ENCODE measurements at regions not wholly inside any gene's neighbourhood (a gene's known extent, or its start where the extent isn't known, plus 50 kb on each side); places are given as distances from the start of the nearest gene placed in this dataset.
"Not testable (repeated sequence)": the region's sequence is repeated elsewhere in the genome, so short reads cannot be mapped to it uniquely, and the experiment has no call there.

GRCh38 chr5:163706053-163706771, 200.8 kb downstream of the MAT2B start:
- DNase-seq, result no peak

GRCh38 chr5:163712011-163712410, 206.6 kb downstream of the MAT2B start:
- DNase-seq, result no peak

- no peak for DNase-seq
Measured at GRCh38 chr5:163718272-163718671, 212.9 kb downstream of the MAT2B start.

- no peak for DNase-seq
Measured at GRCh38 chr5:163724305-163724704, 218.9 kb downstream of the MAT2B start.

- DNase-seq, result peak; percentile 20
Measured at GRCh38 chr5:163727028-163727427, 221.6 kb downstream of the MAT2B start.

GRCh38 chr5:163730206-163730756, 224.9 kb downstream of the MAT2B start:
- DNase-seq, result no peak

DNA sequence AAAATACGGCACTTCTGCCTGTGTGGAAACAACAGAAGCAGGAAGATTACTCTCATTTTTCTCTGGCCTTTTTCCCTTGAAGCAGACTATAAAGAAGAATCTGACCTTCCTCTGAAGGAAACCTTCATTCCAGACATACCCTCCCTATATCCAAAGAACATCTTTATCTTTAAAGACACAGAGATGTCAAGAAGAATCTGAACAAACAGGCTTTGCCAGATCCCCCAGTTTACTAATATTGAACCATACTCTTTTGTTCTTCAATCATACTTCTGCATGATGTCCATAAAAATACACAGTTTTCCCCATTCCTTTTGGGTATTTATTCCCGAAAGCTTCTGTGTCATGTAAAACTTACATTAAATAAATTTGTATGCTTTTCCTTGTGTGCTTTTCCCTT, 225.8 kb downstream of the MAT2B start:
- no peak for DNase-seq

DNA sequence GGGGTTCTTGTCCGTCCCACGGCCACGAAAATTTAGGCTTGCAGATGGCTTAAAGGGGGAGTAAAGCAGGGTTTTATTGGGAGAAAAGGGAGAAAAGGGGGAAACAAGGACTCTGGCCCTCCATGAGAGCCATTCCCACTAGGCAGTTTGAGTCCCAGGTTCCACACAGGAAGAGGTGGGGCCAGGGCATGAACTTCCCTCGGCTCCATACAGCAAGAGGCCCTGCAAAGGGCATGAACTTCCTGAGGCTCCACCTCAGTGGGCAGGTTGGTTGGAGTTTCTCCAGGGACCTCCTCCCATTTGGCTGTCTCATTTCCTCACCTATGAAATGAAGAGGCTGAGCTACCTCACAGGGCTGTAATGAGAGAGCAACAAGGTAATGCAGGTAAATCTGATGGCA, 229.7 kb downstream of the MAT2B start:
- no peak for DNase-seq

- DNase-seq, result no peak
Measured at GRCh38 chr5:163747586-163747985, 242.2 kb downstream of the MAT2B start.

DNA sequence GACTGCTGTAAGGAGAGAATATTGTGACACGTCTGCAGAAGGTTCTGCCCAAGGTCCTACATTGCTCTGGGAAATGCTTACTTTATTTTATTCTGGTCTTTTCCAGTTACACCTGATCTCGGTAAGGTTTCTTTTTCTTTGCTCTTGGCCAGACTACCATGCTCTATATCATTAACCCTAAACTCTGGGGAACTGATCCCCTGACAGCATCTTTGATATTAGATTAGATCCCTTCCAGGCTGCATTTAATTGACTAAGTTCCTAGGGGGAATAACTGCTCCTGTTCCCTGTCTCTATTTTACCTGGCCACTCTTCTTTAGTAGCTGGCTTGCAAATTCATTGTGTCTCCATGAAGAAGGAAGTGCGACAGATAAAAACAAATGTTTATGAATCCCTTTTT, 243.5 kb downstream of the MAT2B start:
- DNase-seq, result no peak

DNA sequence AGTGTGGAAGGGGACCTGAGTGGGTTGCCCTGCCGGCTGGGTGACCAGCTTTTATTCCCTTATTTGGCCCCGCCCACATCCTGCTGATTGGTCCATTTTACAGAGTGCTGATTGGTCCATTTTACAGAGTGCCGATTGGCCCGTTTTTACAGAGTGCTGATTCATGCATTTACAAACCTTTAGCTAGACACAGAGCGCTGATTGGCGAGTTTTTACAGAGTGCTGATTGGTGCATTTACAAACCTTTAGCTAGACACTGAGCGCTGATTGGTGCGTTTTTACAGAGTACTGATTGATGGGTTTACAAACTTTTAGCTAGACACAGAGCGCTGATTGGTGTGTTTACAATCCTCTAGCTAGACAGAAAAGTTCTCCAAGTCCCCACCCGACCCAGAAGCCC, 245.0 kb downstream of the MAT2B start:
- DNase-seq, result not testable (repeated sequence)

DNA sequence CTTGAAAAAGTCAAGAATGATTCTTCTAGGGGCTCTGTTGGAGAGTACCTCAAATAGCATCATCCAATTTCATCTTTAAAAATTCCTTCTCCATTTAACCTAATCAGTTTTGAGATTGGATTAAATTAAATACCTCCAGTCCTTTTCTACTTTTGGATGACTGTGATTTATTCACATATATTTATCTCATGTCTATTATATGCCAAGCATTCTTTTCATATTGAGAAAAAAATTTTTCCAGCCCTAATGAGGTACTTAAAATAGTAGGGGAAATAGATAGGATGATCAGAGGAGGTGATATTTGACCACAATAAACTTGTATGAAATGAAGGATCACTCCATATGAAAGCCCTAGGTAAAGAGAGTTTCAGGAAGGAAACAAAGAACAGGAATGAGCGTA, 250.1 kb downstream of the MAT2B start:
- DNase-seq, result no peak

DNA sequence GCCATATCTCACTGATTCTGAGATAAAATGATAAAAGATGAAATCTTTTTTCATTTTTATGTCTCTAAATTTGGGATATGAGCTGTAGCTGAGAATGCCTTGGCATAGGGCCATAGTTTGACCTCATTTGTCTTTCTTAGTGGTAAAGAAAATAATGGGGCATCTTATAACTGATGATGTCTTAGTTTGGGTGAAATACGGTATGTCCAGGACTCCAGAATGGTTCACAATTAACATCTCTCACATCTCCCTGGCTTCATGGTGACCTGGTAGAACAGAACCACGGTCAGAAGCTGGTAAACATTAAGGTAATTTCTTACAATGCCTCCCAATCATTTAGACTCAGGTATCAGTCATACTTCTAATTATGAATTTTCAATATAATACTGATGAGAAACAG, 250.8 kb downstream of the MAT2B start:
- DNase-seq, result no peak

DNA sequence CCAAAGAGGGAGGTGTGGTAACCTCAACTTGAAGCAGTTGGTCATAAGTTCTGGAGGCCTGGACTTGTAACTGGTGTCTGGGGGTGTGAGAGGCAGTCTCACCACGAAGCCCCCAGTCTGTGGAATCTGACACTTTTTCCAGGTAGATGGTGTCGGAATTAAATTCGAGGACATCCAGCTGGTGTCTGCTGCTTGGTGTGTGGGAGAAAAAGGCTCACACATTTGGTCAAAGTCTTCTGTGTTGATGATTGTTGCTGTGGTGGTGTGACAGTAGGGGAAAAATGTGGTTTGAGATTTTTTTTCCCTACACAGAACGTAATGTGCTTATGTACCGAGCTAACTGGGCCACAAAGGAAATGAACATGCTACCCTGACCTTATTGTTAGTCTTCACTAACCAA, 251.9 kb downstream of the MAT2B start:
- DNase-seq, result no peak

GRCh38 chr5:163758283-163758711, 252.9 kb downstream of the MAT2B start:
- DNase-seq, result no peak

GRCh38 chr5:163759000-163759704, 253.7 kb downstream of the MAT2B start:
- DNase-seq, result no peak

GRCh38 chr5:163760498-163760897, 255.1 kb downstream of the MAT2B start:
- no peak for DNase-seq

DNA sequence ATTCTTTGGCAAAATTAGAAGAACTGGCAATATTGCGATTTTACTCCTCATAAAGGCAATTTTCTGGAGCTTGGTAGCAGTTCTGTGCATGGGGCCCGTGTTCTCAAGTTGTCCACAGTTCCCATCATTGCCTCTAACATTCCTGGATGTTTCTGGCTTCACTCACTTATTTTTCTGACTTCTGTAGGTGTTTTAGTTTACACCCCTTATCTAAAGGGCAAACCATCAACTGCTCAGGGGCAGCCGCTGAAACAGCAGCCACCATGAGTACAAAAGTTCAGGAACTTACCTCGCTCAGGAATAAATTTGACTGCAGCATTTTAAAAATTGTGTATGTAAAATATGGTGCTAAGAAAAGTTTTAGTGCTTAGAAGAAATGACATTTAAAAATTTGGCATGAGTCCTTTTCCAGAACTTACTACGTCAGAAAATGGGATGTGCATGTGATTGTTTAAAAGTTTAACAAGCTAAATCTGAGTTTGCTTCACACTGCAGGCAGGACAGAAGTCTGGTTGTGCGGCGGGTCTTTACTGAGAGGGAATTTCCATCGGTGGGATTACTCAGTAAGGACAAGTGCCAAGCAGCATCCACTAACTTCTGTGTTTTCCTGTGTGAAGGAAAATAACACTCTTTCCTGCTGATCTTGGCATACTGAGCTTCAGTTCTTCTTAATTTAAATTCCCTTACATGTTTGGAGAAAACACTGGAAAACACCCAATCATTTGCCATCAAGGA, 261.7 kb downstream of the MAT2B start:
- DNase-seq, result no peak

DNA sequence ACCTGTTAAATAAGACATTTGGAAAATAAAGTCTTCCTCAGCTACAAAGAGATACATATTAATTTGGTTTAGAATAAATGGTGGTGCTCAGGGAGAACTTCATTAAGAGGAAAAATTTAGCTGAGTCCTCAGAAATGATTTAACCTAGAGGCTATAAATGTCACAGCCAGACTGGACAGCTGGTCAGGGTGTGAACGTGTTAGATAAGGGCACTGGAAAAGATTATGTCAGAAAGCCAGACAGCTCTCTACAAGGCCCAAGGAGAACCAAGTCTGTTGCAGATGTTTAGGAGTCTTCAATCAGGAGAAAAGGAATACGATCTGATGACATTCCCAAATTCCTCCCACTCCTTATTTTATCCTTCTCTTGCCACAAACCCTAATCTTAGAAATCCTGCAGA, 265.2 kb downstream of the MAT2B start:
- DNase-seq, result no peak

DNA sequence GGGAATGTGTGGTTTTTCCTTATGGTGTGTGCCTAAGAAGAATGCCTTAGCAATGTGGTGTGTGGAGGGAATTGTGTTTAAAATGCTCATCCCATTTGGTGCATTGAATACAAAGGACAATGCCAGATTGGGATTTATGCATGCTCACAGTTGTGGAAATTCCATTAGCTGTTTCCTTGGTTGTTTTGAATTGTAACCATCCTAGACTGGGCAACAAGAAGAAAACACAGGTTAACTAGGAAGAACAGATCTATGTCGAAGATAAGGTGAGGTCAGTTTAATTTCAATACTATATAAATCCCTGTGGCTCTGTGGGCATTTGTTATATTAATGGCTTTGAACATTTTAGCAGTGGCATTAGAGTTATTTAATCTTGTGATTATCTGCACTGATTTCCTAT, 266.8 kb downstream of the MAT2B start:
- no peak for DNase-seq

DNA sequence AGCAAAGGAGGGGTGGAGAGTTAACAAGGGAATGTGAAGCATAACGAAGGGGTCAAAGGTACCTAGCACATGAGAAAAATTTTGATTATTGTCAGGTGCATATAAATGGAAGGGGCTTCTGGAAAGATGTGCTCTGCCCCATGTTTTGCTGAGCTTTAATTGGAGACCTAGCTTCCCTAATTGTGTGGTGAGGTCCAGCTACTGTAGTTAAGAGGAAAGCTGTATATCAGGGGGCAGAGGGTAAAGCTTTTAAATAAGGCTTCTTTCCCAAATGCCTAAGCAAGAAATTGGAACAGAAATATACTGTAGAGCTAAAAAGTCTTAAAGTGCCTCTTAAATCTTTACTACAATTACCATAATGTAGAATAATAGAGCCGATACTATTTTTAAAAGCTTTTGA, 267.2 kb downstream of the MAT2B start:
- no peak for DNase-seq

- DNase-seq, result no peak
Measured at GRCh38 chr5:163773226-163773625, 267.8 kb downstream of the MAT2B start.

GRCh38 chr5:163789870-163790269, 284.5 kb downstream of the MAT2B start:
- DNase-seq, result no peak

DNA sequence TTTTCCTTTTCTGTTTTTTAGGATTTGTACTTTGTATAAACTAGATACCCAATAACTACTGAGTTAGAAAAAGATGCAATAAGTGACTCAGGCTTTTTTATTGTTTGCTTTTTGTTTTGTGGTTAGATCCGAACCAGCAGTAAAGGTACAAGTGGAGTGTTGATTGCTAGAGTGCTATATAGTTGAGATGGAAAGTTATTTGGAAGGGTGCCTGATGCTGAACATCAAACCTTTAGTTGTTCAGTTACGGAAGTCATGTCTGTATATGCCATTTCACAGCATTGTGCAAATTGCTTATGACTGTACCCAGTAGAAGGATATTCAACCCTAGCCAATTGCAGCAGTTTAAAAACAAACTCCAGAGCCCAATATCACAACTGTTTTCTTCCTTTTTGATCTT, 285.1 kb downstream of the MAT2B start:
- no peak for DNase-seq

Data from midbrain (tissue), 1 donor.